ENCODE measurements at regions not wholly inside any gene's neighbourhood (a gene's known extent, or its start where the extent isn't known, plus 50 kb on each side); places are given as distances from the start of the nearest gene placed in this dataset.

GRCh38 chr12:92089559-92089958, 56.1 kb downstream of the BTG1 start:
- DNase-seq, result no peak

GRCh38 chr12:92088805-92089204, 56.8 kb downstream of the BTG1 start:
- DNase-seq, result no peak

- no peak for DNase-seq
Measured at GRCh38 chr12:92085736-92086040, 60.0 kb downstream of the BTG1 start.

- no peak for DNase-seq
Measured at GRCh38 chr12:92085040-92085735, 60.5 kb downstream of the BTG1 start.

GRCh38 chr12:92080911-92081285, 64.7 kb downstream of the BTG1 start:
- DNase-seq, result no peak

GRCh38 chr12:92079054-92079385, 66.6 kb downstream of the BTG1 start:
- DNase-seq, result no peak

- peak; percentile 90 for DNase-seq
Measured at GRCh38 chr12:92078167-92079053, 67.2 kb downstream of the BTG1 start.

- peak; percentile 68 for DNase-seq
Measured at GRCh38 chr12:92077530-92077929, 68.1 kb downstream of the BTG1 start.

- no peak for DNase-seq
Measured at GRCh38 chr12:92076101-92076500, 69.5 kb downstream of the BTG1 start.

GRCh38 chr12:92075425-92075914, 70.2 kb downstream of the BTG1 start:
- peak; percentile 68 for DNase-seq

- no peak for DNase-seq
Measured at GRCh38 chr12:92074889-92075288, 70.8 kb downstream of the BTG1 start.

- DNase-seq, result no peak
Measured at GRCh38 chr12:92073094-92073493, 72.6 kb downstream of the BTG1 start.

GRCh38 chr12:92072112-92072511, 73.5 kb downstream of the BTG1 start:
- no peak for DNase-seq

- no peak for DNase-seq
Measured at GRCh38 chr12:92070864-92071445, 74.7 kb downstream of the BTG1 start.

- DNase-seq, result no peak
Measured at GRCh38 chr12:92070054-92070863, 75.4 kb downstream of the BTG1 start.

GRCh38 chr12:92068459-92068858, 77.2 kb downstream of the BTG1 start:
- DNase-seq, result no peak

- DNase-seq, result no peak
Measured at GRCh38 chr12:92065639-92066038, 80.0 kb downstream of the BTG1 start.

GRCh38 chr12:92065018-92065499, 80.6 kb downstream of the BTG1 start:
- DNase-seq, result no peak

GRCh38 chr12:92064422-92064821, 81.2 kb downstream of the BTG1 start:
- DNase-seq, result no peak

- DNase-seq, result no peak
Measured at GRCh38 chr12:92063641-92064040, 82.0 kb downstream of the BTG1 start.

- DNase-seq, result no peak
Measured at GRCh38 chr12:92062539-92063493, 82.8 kb downstream of the BTG1 start.

GRCh38 chr12:92061061-92061460, 84.6 kb downstream of the BTG1 start:
- no peak for DNase-seq
